CD8-positive, alpha-beta memory T cell (primary cell): ENCODE measurements at regions not wholly inside any gene's neighbourhood (a gene's known extent, or its start where the extent isn't known, plus 50 kb on each side); places are given as distances from the start of the nearest gene placed in this dataset.
A peak's percentile ranks its signal among the peaks of the same experiment; 100 is the strongest.

Experiments used
- CTCF ChIA-PET: fragments of 350-600 bp; sonication (Branson Sonifier 250); formaldehyde crosslinking; loops from one replicate; lab custom pipeline; 2021; ENCODE audit warnings: antibody characterized with exemption; lab: Charles Lee
- POLR2A ChIA-PET: fragments of 350-600 bp; sonication (Branson Sonifier 250); formaldehyde crosslinking; loops from one replicate; lab custom pipeline; 2021; ENCODE audit warnings: antibody characterized with exemption; lab: Charles Lee
- DNase-seq, 5 donors: peaks; one replicate each; pipeline versions ENCODE4 v3.0.0 to v3.0.0-alpha.2; 2020 to 2022; ENCODE audit warnings: mixed read lengths in 1 of 5
- H3K27ac ChIP-seq: one replicate; pipeline ENCODE4 v1.7.0; 2013; ENCODE audit warnings: low read depth, mild to moderate bottlenecking, low read length, moderate library complexity
- H3K27me3 ChIP-seq: 2 replicates; pipeline ENCODE4 v1.7.0; 2013; ENCODE audit warnings: low read length, mild to moderate bottlenecking; ENCODE audit not compliant: insufficient read depth, poor library complexity, severe bottlenecking
- H3K36me3 ChIP-seq: 2 replicates; pipeline ENCODE4 v1.7.0; 2013; ENCODE audit warnings: mild to moderate bottlenecking, low read length, moderate library complexity; ENCODE audit not compliant: insufficient read depth
- H3K4me1 ChIP-seq: 2 replicates; pipeline ENCODE4 v1.7.0; 2013; ENCODE audit warnings: mild to moderate bottlenecking, low read length, moderate library complexity; ENCODE audit not compliant: insufficient read depth
- H3K4me3 ChIP-seq: 2 replicates; pipeline ENCODE4 v1.7.0; 2013; ENCODE audit warnings: mild to moderate bottlenecking, low read length
- H3K9me3 ChIP-seq: 2 replicates; pipeline ENCODE4 v1.7.0; 2013; ENCODE audit warnings: mild to moderate bottlenecking, low read length
- H3K27ac Mint-ChIP-seq, 8 donors: one replicate each; pipeline ENCODE4 v1.8.0; 2020 to 2021; ENCODE audit warnings: mixed read lengths in 8 of 8, mild to moderate bottlenecking in 6 of 8, inconsistent platforms in 3 of 8, moderate library complexity in 3 of 8
- H3K27me3 Mint-ChIP-seq, 2 donors: one replicate each; pipeline ENCODE4 v1.8.0; 2020 to 2021; ENCODE audit warnings: mixed read lengths in 2 of 2, mild to moderate bottlenecking in 1 of 2, moderate library complexity in 1 of 2
- H3K36me3 Mint-ChIP-seq, 3 donors: one replicate each; pipeline ENCODE4 v1.8.0; 2020 to 2021; ENCODE audit warnings: mixed read lengths in 3 of 3, inconsistent platforms in 1 of 3, mild to moderate bottlenecking in 1 of 3
- H3K4me1 Mint-ChIP-seq, 3 donors: one replicate each; pipeline ENCODE4 v1.8.0; 2020 to 2021; ENCODE audit warnings: mixed read lengths in 3 of 3, inconsistent platforms in 1 of 3, mild to moderate bottlenecking in 1 of 3
- H3K4me3 Mint-ChIP-seq, 7 donors: one replicate each; pipeline ENCODE4 v1.8.0; 2020 to 2021; ENCODE audit warnings: mixed read lengths in 7 of 7, mild to moderate bottlenecking in 6 of 7, moderate library complexity in 4 of 7, inconsistent platforms in 2 of 7
- H3K9me3 Mint-ChIP-seq, 5 donors: one replicate each; pipeline ENCODE4 v1.8.0; 2020 to 2022; ENCODE audit warnings: mixed read lengths in 5 of 5, mild to moderate bottlenecking in 3 of 5, moderate library complexity in 2 of 5, inconsistent platforms in 1 of 5

DNA sequence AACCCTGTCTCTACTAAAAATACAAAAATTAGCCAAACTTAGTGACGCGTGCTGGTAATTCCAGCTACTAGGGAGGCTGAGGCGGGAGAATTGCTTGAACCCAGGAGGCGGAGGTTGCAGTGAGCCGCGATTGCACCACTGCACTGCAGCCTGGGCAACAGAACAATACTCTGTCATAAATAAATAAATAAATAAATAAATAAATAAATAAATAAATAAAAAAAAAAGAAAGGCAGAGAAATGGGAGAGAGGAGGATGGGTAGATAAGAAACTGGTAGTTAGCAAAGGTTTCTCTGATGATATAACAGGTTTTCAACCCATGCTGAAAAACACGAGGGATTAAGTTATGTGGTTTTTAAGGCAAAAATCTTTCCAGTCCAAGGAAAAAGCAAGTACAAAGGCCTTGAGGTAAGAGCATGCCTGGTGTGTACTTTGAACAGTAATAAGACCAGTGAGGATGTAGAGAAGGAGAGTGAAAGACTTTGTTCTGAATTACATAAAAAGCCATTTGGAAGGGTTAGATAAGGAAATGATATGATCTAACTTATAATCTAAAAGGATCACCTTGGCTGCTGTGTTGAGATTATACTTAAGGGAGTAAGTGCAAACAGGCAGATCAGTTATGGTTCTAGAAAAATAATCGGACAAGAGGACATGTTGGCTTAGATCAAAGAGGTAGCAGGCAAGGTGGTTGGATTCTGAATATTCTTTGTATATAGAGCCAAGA, 159.3 kb downstream of the PTH2R start:
- Mint-ChIP-seq H3K27ac (no peak overlapping the region), H3K27me3 (no peaks in the 10 kb centered on the region), H3K9me3 (peaks cover 0 to 11% (median 5%) of the 10 kb centered on the region in 5 donors), H3K4me1 (no peaks in the 10 kb centered on the region), H3K36me3 (no peaks in the 10 kb centered on the region), H3K4me3 (no peak overlapping the region)
- no peaks in the 10 kb centered on the region for H3K27me3 ChIP-seq
- no peak overlapping the region for H3K4me3 ChIP-seq
- DNase-seq: no peak
- POLR2A ChIA-PET: no interaction called here
- no peak overlapping the region for H3K27ac ChIP-seq
- H3K4me1 ChIP-seq: no peaks in the 10 kb centered on the region
- no peaks in the 10 kb centered on the region for H3K9me3 ChIP-seq
- no peaks in the 10 kb centered on the region for H3K36me3 ChIP-seq
- CTCF ChIA-PET: no interaction called here

DNA sequence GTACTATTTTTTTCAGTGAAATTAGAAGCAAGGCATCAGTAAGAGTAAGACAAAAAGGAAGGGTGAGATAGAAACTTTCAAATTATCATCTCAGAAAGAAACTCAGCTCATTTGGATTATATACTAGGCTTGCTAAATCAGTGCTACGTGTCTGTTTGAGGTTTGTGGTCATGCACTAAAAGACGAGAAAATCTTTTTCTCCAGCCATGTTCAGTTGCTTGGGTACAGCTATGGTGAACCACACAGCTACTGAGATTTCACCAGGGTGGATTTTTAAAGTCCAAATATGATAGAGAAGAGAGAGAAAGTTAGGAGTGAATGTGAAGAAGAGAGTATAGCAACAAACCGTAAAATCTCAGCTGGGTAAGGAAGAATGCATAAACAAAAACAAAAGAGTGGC, 161.6 kb downstream of the PTH2R start:
- no peaks in the 10 kb centered on the region for H3K36me3 Mint-ChIP-seq
- Histone ChIP-seq H3K27me3 (no peaks in the 10 kb centered on the region), H3K36me3 (no peaks in the 10 kb centered on the region), H3K4me1 (no peaks in the 10 kb centered on the region), H3K9me3 (no peaks in the 10 kb centered on the region), H3K4me3 (no peak overlapping the region), H3K27ac (no peak overlapping the region)
- no peaks in the 10 kb centered on the region for H3K4me1 Mint-ChIP-seq
- no peak overlapping the region for H3K27ac Mint-ChIP-seq
- H3K9me3 Mint-ChIP-seq: peaks cover 0 to 10% (median 1%) of the 10 kb centered on the region in 5 donors
- no peaks in the 10 kb centered on the region for H3K27me3 Mint-ChIP-seq
- ChIA-PET POLR2A (no interaction called here), CTCF (no interaction called here)
- H3K4me3 Mint-ChIP-seq: no peak overlapping the region
- no peak for DNase-seq

DNA sequence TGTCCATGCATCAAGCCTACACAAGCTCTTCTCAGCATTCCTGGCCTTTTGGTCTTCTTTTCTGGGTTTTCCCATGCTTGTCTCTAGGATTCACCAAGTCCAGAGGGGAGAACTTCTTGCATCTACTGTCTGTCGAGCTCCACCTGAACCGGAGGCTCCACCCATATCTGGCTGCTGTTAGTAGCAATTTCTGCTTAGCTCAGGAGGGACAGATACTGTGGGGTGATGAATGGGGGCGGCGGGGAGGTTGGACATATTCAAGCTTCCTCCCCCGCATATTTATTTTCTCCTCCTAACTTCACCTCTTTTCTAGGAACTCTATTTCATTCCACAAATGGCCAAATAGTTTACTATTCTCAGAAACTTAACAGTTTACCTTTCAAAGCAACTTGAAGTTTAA, 163.5 kb downstream of the PTH2R start:
- no peaks in the 10 kb centered on the region for H3K27me3 Mint-ChIP-seq
- no peak overlapping the region for H3K4me3 Mint-ChIP-seq
- ChIA-PET CTCF (no interaction called here), POLR2A (no interaction called here)
- Histone ChIP-seq H3K27ac (no peak overlapping the region), H3K4me1 (no peaks in the 10 kb centered on the region), H3K4me3 (no peak overlapping the region), H3K9me3 (no peaks in the 10 kb centered on the region), H3K27me3 (no peaks in the 10 kb centered on the region), H3K36me3 (no peaks in the 10 kb centered on the region)
- H3K9me3 Mint-ChIP-seq: peaks cover 0 to 3% (median 0%) of the 10 kb centered on the region in 5 donors
- no peak for DNase-seq
- H3K36me3 Mint-ChIP-seq: no peaks in the 10 kb centered on the region
- no peaks in the 10 kb centered on the region for H3K4me1 Mint-ChIP-seq
- no peak overlapping the region for H3K27ac Mint-ChIP-seq

DNA sequence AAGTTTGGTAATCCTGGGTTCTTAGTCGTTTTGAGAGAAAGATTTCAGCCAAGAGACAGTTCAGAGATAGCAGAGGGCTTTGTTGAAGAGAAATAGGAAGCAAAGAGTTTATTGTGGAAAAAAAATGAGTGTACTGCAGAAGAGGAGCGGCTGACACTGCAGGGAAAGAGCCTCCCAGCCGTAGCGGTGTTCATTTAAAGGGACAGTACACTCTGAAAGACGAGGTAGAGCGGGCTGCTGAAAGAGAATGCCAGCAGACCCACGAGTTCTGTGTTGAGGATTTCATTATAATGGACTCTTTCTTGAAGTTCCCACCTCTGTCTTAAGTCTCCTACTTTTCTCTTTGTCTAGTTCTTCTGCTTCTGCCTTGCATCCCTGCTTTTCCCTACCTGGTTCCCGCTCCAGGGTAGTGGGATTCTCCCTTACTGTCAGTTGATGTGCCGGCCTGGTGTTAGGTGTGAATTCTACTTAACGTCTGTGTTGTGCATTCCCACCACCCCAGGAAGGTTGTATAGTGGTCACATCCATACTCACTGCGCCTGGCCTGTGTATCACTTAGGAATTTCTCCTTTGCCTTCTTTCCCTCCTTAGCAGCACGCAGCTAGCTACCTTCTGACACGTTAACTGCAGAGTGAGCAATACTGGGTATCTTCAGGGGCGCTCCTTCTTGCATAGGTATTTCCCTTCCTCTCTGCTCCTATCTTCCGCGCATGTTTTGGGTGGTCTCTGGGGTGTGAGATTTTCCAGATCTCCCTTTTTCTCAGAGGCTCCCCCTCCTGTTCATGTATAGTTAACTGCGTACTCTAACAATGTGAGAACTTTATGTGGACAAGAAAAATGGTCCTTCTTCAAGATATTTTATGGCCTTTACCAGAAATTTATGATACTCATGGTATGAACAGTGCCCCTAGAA, 164.5 kb downstream of the PTH2R start:
- Mint-ChIP-seq H3K27me3 (no peaks in the 10 kb centered on the region), H3K27ac (peak overlapping the region in 1 of 8 donors; percentile 42), H3K9me3 (peaks cover 0 to 8% (median 0%) of the 10 kb centered on the region in 5 donors), H3K4me1 (no peaks in the 10 kb centered on the region), H3K36me3 (no peaks in the 10 kb centered on the region), H3K4me3 (peak overlapping the region in 1 of 7 donors; percentile 45)
- Histone ChIP-seq H3K27ac (peak overlapping the region; percentile 25), H3K36me3 (no peaks in the 10 kb centered on the region), H3K9me3 (no peaks in the 10 kb centered on the region), H3K4me3 (no peak overlapping the region), H3K4me1 (no peaks in the 10 kb centered on the region), H3K27me3 (no peaks in the 10 kb centered on the region)
- ChIA-PET CTCF (no interaction called here), POLR2A (no interaction called here)
- DNase-seq: no peak

GRCh38 chr2:208571764-208572131, 165.2 kb downstream of the PTH2R start:
- Mint-ChIP-seq H3K27me3 (no peaks in the 10 kb centered on the region), H3K4me3 (peak overlapping the region in 1 of 7 donors; percentile 45)

DNA sequence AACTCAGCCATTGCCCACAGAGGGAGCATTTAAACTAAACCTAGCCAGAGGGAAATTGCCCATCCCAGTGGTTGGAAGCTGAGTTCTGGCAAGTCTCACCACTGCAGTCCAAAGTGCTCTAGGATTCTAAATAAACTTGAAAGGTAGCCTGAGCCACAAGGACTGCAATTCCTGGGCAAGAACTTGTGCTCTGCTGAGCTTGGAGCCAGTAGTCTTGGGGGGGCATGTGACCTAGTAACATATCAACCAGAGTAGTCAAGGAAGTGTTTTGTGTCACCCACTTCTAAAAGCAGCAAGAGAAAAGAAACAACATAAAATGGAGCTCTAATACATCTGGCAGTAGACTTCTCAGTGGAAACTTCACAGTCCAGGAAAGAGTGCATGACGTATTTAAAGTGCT, 167.0 kb downstream of the PTH2R start:
- no peak overlapping the region for H3K4me3 Mint-ChIP-seq
- H3K9me3 ChIP-seq: no peaks in the 10 kb centered on the region
- no peaks in the 10 kb centered on the region for H3K36me3 Mint-ChIP-seq
- H3K27ac Mint-ChIP-seq: no peak overlapping the region
- ChIA-PET POLR2A (no interaction called here), CTCF (no interaction called here)
- peaks cover 0 to 14% (median 0%) of the 10 kb centered on the region in 5 donors for H3K9me3 Mint-ChIP-seq
- H3K4me1 ChIP-seq: no peaks in the 10 kb centered on the region
- no peaks in the 10 kb centered on the region for H3K4me1 Mint-ChIP-seq
- no peaks in the 10 kb centered on the region for H3K27me3 ChIP-seq
- no peak overlapping the region for H3K27ac ChIP-seq
- no peaks in the 10 kb centered on the region for H3K36me3 ChIP-seq
- DNase-seq: no peak
- no peaks in the 10 kb centered on the region for H3K27me3 Mint-ChIP-seq
- no peak overlapping the region for H3K4me3 ChIP-seq

More at GRCh38 chr2:208571764-208572131, 165.2 kb downstream of the PTH2R start:
- Mint-ChIP-seq H3K27ac (no peak overlapping the region), H3K9me3 (peaks cover 0 to 12% (median 0%) of the 10 kb centered on the region in 5 donors), H3K36me3 (no peaks in the 10 kb centered on the region), H3K4me1 (no peaks in the 10 kb centered on the region)
- ChIA-PET POLR2A (no interaction called here), CTCF (no interaction called here)
- H3K9me3 ChIP-seq: no peaks in the 10 kb centered on the region
- DNase-seq: no peak
- no peaks in the 10 kb centered on the region for H3K27me3 ChIP-seq
- H3K4me1 ChIP-seq: no peaks in the 10 kb centered on the region
- no peaks in the 10 kb centered on the region for H3K36me3 ChIP-seq
- no peak overlapping the region for H3K4me3 ChIP-seq
- H3K27ac ChIP-seq: no peak overlapping the region

GRCh38 chr2:208579678-208580077, 173.1 kb downstream of the PTH2R start:
- CTCF ChIA-PET: no interaction called here
- Mint-ChIP-seq H3K4me3 (no peak overlapping the region), H3K9me3 (peaks cover 0 to 14% (median 2%) of the 10 kb centered on the region in 5 donors), H3K27ac (no peak overlapping the region), H3K27me3 (no peaks in the 10 kb centered on the region), H3K4me1 (no peaks in the 10 kb centered on the region), H3K36me3 (no peaks in the 10 kb centered on the region)
- POLR2A ChIA-PET: no interaction called here
- Histone ChIP-seq H3K4me3 (no peak overlapping the region), H3K9me3 (no peaks in the 10 kb centered on the region), H3K36me3 (no peaks in the 10 kb centered on the region), H3K27ac (no peak overlapping the region), H3K27me3 (no peaks in the 10 kb centered on the region), H3K4me1 (no peaks in the 10 kb centered on the region)
- no peak for DNase-seq

GRCh38 chr2:208584378-208584985, 177.9 kb downstream of the PTH2R start:
- no peaks in the 10 kb centered on the region for H3K36me3 Mint-ChIP-seq
- no peak for DNase-seq
- CTCF ChIA-PET: no interaction called here

More at GRCh38 chr2:208584378-208584985, 177.9 kb downstream of the PTH2R start:
- POLR2A ChIA-PET: no interaction called here
- no peaks in the 10 kb centered on the region for H3K9me3 ChIP-seq
- H3K4me1 ChIP-seq: no peaks in the 10 kb centered on the region
- H3K4me1 Mint-ChIP-seq: no peaks in the 10 kb centered on the region
- no peaks in the 10 kb centered on the region for H3K36me3 ChIP-seq
- H3K27ac Mint-ChIP-seq: no peak overlapping the region
- no peak overlapping the region for H3K4me3 ChIP-seq
- no peaks in the 10 kb centered on the region for H3K27me3 Mint-ChIP-seq
- H3K4me3 Mint-ChIP-seq: no peak overlapping the region
- H3K27ac ChIP-seq: no peak overlapping the region
- peaks cover 0 to 2% (median 0%) of the 10 kb centered on the region in 5 donors for H3K9me3 Mint-ChIP-seq
- H3K27me3 ChIP-seq: no peaks in the 10 kb centered on the region
